Epithelial cell of esophagus (primary cell): ENCODE measurements at regions not wholly inside any gene's neighbourhood (a gene's known extent, or its start where the extent isn't known, plus 50 kb on each side); places are given as distances from the start of the nearest gene placed in this dataset.

ENCODE experiments used
- DNase-seq: peaks from one replicate; pipeline ENCODE4 v3.0.0; 2010; ENCODE audit warnings: low read depth
- H3K4me3 ChIP-seq: 2 replicates; pipeline ENCODE4 v1.5.1; 2011; ENCODE audit warnings: mild to moderate bottlenecking, low read length, control low read depth
- TF ChIP-seq, protein P1 (sequence below): IDR thresholded peaks from 2 replicates; pipeline ENCODE4 v1.5.1; 2011; ENCODE audit warnings: low read depth, mild to moderate bottlenecking, low read length, control low read depth, inconsistent platforms; ENCODE audit not compliant: insufficient read depth; ENCODE audit errors: missing control alignments

DNA sequence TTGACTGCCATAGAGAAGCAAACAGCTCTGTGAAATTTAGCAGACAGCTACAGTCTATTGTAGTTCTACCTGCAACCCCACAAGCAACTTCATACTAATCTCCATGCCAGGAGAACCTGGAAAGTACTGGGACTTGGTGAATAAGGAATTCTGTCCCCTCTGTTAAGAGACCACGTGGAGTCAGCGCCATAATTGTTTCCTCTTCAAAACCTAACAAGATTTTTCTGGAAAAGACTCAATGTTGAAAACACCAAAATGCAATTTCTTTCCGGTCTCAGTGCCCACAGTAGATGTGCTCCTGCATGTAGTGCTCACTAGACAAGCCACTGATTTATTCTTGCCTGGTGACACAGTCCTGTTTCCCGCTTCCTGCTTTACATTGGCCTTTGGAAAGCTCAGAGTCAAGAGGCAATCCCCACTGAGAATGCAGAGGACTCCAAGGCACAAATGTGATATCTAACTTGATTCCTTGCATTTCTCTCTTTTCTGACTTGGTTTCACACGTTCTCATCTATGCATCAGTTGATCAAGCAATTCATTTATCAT, 268.3 kb downstream of the HIVEP2 start:
- DNase-seq = no peak
- TF ChIP-seq, protein P1, sequence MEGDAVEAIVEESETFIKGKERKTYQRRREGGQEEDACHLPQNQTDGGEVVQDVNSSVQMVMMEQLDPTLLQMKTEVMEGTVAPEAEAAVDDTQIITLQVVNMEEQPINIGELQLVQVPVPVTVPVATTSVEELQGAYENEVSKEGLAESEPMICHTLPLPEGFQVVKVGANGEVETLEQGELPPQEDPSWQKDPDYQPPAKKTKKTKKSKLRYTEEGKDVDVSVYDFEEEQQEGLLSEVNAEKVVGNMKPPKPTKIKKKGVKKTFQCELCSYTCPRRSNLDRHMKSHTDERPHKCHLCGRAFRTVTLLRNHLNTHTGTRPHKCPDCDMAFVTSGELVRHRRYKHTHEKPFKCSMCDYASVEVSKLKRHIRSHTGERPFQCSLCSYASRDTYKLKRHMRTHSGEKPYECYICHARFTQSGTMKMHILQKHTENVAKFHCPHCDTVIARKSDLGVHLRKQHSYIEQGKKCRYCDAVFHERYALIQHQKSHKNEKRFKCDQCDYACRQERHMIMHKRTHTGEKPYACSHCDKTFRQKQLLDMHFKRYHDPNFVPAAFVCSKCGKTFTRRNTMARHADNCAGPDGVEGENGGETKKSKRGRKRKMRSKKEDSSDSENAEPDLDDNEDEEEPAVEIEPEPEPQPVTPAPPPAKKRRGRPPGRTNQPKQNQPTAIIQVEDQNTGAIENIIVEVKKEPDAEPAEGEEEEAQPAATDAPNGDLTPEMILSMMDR = no peak
- H3K4me3 ChIP-seq = no peak overlapping the region

- H3K4me3 ChIP-seq = no peak overlapping the region
- TF ChIP-seq, protein P1 = no peak
- DNase-seq = peak; percentile 30
These were observed 264.9 kb downstream of the HIVEP2 start for GRCh38 chr6:142679907-142680700.

DNA sequence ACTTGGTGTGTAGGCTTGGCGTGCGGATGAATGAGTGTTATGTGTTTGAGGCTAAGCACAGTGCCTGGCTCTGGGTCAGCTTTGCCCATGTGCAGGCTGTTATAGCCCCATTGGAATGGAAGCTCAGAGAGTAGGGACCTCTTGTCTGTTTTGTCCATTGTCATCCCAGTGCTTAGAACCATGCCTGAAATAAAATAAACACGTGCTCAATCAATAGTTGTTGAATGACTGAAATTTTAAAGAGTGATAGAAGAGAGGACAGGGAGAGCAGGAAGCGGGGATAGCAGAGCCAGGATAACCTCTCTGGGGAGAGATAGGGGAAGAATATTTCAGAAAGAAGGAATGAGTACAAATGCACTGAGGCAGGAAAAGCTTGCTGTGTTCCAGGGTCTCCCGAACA, 263.9 kb downstream of the HIVEP2 start:
- no peak overlapping the region for H3K4me3 ChIP-seq
- DNase-seq = no peak
- TF ChIP-seq, protein P1 = no peak

DNA sequence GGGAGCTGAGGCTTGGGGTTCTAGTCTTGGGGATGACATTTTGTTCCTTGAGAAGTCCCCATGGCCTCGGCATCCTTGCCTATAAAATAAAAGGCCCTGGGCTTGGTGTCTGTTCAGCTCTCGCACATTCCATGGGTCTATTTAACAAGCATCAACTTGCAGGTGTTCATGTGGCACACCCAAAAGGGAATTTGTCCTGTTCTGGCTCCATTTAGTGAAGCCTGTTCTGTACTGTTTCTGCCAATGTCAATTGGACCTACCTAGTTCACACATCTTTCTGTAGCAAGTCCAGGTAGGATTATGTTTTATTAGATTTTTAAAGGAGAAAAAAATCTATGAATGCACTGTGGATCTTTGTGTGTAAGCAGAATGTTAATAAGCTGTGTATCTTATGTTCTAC, 262.0 kb downstream of the HIVEP2 start:
- TF ChIP-seq, protein P1 = no peak
- H3K4me3 ChIP-seq = no peak overlapping the region
- DNase-seq = peak; percentile 45

DNA sequence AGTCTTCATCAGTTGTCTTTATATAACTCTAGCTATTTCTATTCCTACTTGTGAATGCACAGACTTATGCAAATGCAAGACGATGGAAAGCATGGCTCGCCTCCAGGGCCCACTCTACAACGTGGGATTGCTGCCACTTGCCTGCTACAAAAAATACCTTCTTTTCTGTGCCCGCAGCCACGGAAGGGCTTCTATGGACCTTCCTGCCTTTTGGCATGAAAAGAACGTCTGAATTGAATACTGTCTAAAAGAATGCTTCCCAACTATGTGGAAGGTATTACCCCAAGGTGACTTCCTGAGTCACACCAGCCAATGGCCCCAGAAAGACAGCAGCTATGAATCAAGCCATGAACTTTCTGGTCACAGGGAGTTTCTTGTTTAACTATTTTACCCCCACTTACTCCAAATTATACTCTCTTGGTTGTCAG, 261.2 kb downstream of the HIVEP2 start:
- DNase-seq = peak; percentile 14
- TF ChIP-seq, protein P1 = no peak
- no peak overlapping the region for H3K4me3 ChIP-seq

GRCh38 chr6:142684371-142684770, 260.6 kb downstream of the HIVEP2 start:
- no peak overlapping the region for H3K4me3 ChIP-seq
- TF ChIP-seq, protein P1 = no peak
- no peak for DNase-seq
